ENCODE measurements at regions not wholly inside any gene's neighbourhood (a gene's known extent, or its start where the extent isn't known, plus 50 kb on each side); places are given as distances from the start of the nearest gene placed in this dataset.

- no peaks in the 10 kb centered on the region for H3K27me3 Mint-ChIP-seq
- TF ChIP-seq CTCF (IDR thresholded peaks at IDR 0.05) = no peak
- no peak for DNase-seq
- peaks cover 17% of the 10 kb centered on the region for H3K9me3 Mint-ChIP-seq
- intact Hi-C loops (cut with micrococcal nuclease) = no loop called here
- no peak overlapping the region for H3K27ac Mint-ChIP-seq
- no peaks in the 10 kb centered on the region for H3K4me1 Mint-ChIP-seq
- CTCF ChIA-PET = no interaction called here
- H3K36me3 Mint-ChIP-seq (ENCODE audit: low read depth) = no peaks in the 10 kb centered on the region
- POLR2A ChIA-PET = no interaction called here
- ATAC-seq (ENCODE audit: low read depth) = no peak
- H3K4me3 Mint-ChIP-seq = no peak overlapping the region
Measured at GRCh38 chr19:28154077-28154476, 1058.9 kb downstream of the UQCRFS1 start.

- H3K27me3 Mint-ChIP-seq = no peaks in the 10 kb centered on the region
- POLR2A ChIA-PET = no interaction called here
- DNase-seq = no peak
- CTCF ChIA-PET = no interaction called here
- TF ChIP-seq CTCF (IDR thresholded peaks at IDR 0.05) = no peak
- no peaks in the 10 kb centered on the region for H3K36me3 Mint-ChIP-seq (ENCODE audit: low read depth)
- ATAC-seq (ENCODE audit: low read depth) = no peak
- peaks cover 2% of the 10 kb centered on the region for H3K4me1 Mint-ChIP-seq
- peaks cover 13% of the 10 kb centered on the region for H3K9me3 Mint-ChIP-seq
- no peak overlapping the region for H3K4me3 Mint-ChIP-seq
- intact Hi-C loops (cut with micrococcal nuclease) = no loop called here
- no peak overlapping the region for H3K27ac Mint-ChIP-seq
Measured at GRCh38 chr19:28153123-28153522, 1059.8 kb downstream of the UQCRFS1 start.

GRCh38 chr19:28152195-28152594, 1060.8 kb downstream of the UQCRFS1 start:
- Mint-ChIP-seq H3K27ac (no peak overlapping the region), H3K9me3 (peaks cover 10% of the 10 kb centered on the region), H3K36me3 (ENCODE audit: low read depth) (no peaks in the 10 kb centered on the region), H3K4me3 (no peak overlapping the region), H3K4me1 (peaks cover 2% of the 10 kb centered on the region), H3K27me3 (no peaks in the 10 kb centered on the region)
- ChIA-PET POLR2A (no interaction called here), CTCF (no interaction called here)
- DNase-seq (no peak), ATAC-seq (ENCODE audit: low read depth) (no peak)
- intact Hi-C loops (cut with micrococcal nuclease) = no loop called here
- no peak for TF ChIP-seq CTCF (IDR thresholded peaks at IDR 0.05)

- TF ChIP-seq CTCF (IDR thresholded peaks at IDR 0.05) = no peak
- intact Hi-C loops (cut with micrococcal nuclease) = no loop called here
- CTCF ChIA-PET = no interaction called here
- POLR2A ChIA-PET = no interaction called here
- no peaks in the 10 kb centered on the region for H3K27me3 Mint-ChIP-seq
- ATAC-seq (ENCODE audit: low read depth) (no peak), DNase-seq (no peak)
- H3K36me3 Mint-ChIP-seq (ENCODE audit: low read depth) = no peaks in the 10 kb centered on the region
- no peak overlapping the region for H3K4me3 Mint-ChIP-seq
- peaks cover 2% of the 10 kb centered on the region for H3K4me1 Mint-ChIP-seq
- H3K27ac Mint-ChIP-seq = no peak overlapping the region
- peaks cover 10% of the 10 kb centered on the region for H3K9me3 Mint-ChIP-seq
Measured at GRCh38 chr19:28150129-28150528, 1062.8 kb downstream of the UQCRFS1 start.

GRCh38 chr19:28148554-28148953, 1064.4 kb downstream of the UQCRFS1 start:
- intact Hi-C loops (cut with micrococcal nuclease) = no loop called here
- no peak for DNase-seq
- Mint-ChIP-seq H3K9me3 (peaks cover 10% of the 10 kb centered on the region), H3K4me3 (no peak overlapping the region), H3K36me3 (ENCODE audit: low read depth) (no peaks in the 10 kb centered on the region), H3K27ac (no peak overlapping the region), H3K27me3 (no peaks in the 10 kb centered on the region), H3K4me1 (peaks cover 2% of the 10 kb centered on the region)
- TF ChIP-seq CTCF (IDR thresholded peaks at IDR 0.05) = no peak
- ChIA-PET POLR2A (no interaction called here), CTCF (no interaction called here)
- no peak for ATAC-seq (ENCODE audit: low read depth)
